ENCODE measurements at regions not wholly inside any gene's neighbourhood (a gene's known extent, or its start where the extent isn't known, plus 50 kb on each side); places are given as distances from the start of the nearest gene placed in this dataset.
"Not testable (repeated sequence)": the region's sequence is repeated elsewhere in the genome, so short reads cannot be mapped to it uniquely, and the experiment has no call there.

DNA sequence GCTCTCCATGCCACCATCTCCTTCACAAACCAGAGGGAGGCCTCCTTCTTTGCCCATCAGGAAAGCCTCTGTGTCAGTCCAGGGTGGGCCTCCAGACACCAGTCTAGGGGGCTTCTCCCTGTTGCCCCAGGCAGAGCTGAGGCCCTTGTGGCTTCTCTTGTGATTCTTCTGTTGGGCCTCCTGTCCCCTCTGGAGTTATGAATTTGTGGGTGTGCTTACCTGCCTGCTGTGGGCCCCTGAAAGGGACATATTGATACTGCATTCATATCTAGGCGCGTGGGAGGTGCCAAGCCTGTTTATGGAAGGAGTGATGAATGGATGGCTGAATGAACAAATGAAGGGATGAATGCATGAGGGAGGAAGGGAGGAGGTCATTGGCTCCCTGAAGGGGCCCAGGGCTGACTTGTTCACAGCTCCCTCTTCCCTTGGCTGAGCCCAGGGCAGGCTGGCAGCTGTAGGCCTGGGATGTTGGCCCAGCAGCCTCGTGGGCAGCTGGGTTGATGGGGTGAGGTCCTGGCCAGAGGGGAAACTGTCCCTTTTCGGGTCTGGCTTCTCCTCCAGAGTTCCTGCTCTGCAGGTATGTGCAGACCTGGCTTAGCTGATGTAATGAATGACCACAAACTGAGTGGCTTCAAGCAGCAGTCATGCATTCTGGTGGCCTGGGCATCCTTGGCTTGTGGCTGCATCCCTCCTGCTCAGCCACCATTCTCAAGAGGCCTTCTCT lies 195.4 kb downstream of the GOLGA6L6 start:
- DNase-seq (ENCODE audit: low spot score), result no peak

DNA sequence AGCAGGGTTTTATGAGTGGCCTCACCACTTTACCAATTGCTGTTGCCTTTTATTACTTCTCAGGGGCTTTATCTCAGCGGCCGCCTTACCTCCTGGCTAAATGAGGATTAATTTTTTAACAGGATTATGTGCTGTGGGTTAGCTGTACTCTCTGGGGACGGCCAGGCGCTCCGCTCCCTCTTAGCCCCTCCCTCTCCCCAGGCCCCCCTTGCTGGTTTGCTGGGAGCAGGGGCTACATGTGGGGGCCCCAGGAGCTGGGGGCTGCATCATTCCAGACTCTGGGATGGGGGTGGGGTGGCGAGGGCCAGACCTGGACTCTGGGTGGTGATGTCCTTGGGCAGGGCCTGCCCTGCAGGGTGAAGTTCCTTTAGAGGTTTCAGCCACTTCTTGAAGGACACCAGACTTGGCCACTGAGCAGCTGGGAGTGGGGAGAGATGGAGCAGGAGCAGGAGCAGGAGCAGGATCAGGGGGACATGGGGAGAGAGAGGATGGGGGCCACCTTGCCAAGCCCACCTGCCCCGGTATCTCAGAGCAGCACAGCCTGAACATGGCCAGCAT lies 196.1 kb downstream of the GOLGA6L6 start:
- no peak for DNase-seq (ENCODE audit: low spot score)

DNA sequence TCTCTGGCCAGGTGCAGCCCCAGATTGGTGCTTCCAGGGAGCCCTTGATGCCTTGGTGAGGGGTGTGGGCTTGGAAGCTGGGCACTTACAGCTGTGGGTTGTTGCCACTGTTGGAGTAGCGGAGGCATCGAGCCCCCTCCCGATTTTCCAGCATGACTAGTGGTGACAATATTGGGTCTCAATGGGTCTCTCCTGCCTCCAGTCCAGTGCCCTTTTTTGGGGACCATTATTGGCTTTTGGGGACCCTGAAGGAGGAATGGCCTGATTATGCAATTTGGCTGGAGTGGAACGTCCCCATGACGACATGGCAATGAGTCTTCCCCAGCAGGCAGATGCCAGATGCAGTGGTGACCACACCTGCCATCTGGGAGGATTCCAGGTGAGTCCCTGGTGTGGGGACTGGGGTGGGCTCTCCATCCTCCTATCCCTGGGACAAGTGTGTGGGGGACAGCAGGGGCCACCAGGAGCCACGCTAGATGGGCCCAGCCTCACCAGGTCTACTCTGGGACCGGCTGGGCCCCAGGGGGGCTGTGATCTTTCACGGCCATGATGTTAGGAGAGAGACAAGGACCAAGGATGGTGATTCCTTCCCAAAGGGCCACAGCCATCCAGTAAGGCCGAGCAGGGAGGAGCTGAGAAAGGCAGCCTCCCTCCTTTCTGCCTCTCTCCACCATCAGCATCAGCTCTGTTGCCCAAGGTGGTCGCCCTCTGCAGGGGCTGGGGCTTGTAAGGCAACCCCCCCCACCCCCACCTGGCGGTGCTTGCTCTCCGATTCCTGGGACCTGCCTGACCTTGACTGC lies 196.8 kb downstream of the GOLGA6L6 start:
- DNase-seq (ENCODE audit: low spot score), result no peak

DNA sequence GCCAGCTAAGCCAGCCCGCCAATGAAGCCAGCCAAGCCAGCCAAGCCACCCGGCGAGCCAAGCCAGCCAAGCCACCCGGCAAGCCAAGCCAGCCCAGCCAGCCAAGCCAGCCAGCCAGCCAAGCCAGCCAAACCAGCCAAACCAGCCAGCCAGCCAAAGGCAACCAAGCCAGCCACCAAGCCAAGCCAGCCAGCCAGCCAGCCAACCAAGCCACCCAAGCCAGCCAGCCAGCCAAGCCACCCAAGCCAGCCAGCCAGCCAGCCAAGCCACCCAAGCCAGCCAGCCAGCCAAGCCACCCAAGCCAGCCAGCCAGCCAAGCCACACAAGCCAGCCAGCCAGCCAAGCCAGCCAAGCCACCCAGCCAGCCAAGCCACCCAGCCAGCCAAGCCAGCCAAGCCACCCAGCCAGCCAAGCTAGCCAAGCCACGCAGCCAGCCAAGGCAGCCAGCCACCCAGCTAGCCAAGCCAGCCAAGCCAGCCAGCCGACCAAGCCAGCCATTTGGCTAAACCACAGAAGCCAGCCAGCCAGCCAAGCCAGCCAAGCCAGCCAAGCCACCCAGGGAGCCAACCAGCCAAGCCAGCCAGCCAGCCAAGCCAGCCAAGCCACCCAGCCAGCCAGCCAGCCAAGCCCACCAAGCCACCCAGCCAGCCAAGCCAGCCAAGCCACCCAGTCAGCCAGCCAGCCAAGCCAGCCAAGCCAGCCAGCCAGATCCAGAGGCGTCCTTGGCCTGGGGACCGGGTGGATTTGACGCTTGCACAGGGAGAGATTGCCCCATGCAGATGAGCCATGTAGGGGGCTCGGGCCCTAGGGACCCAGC lies 198.0 kb downstream of the GOLGA6L6 start:
- DNase-seq (ENCODE audit: low spot score), result not testable (repeated sequence)

DNA sequence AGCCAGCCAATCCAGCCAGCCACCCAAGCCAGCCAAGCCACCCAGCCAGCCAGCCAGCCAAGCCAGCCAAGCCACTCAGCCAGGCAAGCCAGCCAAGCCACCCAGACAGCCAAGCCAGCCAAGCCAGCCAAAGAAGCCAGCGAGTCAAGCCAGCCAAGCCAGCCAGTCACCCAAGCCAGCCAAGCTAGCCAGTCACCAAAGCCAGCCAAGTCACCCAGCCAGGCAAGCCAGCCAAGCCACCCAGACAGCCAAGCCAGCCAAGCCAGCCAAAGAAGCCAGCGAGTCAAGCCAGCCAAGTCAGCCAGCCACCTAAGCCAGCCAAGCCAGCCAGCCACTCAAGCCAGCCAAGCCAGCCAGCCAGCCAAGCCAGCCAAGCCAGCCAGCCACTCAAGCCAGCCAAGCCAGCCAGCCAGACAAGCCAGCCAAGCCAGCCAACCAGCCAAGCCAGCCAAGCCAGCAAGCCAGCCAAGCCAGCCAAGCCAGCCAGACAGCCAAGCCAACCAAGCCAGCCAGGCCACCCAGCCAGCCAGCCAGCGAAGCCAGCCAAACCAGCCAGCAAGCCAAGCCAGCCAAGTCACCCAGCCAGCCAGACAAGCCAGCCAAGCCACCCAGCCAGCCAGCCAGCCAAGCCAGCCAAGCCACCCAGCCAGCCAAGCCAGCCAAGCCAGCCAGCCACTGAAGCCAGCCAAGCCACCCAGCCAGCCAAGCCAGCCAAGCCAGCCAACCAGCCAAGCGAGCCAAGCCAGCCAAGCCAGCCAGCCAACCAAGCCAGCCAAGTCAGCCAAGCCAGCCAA lies 198.8 kb downstream of the GOLGA6L6 start:
- not testable (repeated sequence) for DNase-seq (ENCODE audit: low spot score)

DNA sequence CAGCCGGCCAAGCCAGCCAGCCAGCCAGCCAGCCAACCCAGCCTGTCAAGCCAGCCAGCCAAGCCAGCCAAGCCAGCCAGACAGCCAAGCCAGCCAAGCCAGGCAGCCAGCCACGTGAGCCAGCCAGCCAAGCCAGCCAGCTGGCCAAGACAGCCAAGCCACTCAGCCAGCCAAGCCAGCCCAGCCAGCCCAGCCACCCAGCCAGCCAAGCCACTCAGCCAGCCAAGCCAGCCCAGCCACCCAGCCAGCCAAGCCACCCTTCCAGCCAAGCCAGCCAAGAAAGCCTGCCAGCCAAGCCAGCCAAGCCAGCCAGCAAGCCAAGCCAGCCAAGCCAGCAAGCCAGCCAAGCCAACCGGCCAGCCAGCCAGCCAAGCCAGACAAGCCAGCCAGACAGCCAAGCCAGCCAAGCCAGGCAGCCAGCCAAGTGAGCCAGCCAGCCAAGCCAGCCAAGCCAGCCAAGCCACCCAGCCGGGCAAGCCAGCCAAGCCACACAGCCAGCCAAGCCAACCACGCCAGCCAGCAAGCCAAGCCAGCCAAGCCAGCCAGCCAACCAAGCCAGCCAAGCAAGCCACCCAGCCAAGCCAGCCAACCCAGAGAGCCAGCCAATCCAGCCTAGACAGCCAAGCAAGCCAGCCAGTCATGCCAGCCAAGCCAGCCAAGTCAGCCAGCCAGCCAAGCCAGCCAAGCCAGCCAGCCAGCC lies 199.5 kb downstream of the GOLGA6L6 start:
- DNase-seq (ENCODE audit: low spot score), result peak; percentile 24

DNA sequence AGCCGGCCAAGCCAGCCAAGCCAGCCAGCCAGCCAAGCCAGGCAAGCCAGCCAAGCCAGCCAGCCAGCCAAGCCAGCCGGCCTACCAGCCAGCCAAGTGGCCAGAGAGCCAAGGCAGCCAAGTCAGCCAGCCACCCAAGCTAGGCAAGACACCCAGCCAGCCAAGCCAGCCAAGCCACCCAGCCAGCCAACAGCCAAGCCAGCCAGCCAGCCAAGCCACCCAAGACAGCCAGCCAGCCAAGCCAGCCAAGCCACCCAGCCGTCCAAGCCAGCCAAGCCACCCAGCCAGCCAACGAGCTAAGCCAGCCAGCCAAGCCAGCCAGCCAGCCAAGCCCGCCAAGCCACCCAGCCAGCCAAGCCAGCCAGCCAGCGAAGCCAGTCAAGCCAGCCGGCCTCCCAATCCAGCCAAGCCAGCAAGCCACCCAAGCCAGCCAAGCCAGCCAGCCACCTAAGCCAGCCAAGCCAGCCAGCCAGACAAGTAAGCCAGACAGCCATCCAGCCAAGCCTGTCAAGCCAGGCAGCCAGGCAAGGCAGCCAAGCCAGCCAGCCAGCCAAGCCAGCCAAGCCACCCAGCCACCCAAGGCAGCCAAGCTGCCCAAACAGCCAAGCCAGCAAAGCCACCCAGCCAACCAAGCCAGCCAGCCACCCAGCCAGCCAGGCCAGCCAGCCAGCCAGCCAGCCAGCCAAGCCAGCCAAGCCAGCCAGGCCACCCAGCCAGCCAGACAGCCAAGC lies 200.5 kb downstream of the GOLGA6L6 start:
- DNase-seq (ENCODE audit: low spot score), result peak; percentile 15

DNA sequence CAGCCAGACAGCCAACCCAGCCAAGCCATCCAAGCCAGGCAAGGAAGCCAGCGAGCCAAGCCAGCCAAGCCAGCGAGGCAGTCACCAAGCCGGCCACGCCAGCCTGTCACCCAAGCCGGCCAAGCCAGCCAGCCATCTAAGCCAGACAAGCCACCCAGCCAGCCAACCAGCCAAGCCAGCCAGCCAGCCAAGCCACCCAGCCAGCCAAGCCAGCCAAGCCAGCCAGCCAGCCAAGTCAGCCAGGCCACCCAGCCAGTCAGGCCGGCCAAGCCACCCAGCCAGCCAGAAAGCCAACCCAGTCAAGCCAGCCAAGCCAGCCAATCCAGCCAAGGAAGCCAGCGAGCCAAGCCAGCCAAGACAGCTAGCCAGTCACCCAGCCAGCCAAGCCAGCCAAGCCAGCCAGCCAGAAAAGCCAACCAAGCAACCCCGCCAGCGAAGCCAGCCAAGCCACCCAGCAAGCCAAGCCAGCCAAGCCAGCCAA lies 201.2 kb downstream of the GOLGA6L6 start:
- DNase-seq (ENCODE audit: low spot score), result peak; percentile 29

DNA sequence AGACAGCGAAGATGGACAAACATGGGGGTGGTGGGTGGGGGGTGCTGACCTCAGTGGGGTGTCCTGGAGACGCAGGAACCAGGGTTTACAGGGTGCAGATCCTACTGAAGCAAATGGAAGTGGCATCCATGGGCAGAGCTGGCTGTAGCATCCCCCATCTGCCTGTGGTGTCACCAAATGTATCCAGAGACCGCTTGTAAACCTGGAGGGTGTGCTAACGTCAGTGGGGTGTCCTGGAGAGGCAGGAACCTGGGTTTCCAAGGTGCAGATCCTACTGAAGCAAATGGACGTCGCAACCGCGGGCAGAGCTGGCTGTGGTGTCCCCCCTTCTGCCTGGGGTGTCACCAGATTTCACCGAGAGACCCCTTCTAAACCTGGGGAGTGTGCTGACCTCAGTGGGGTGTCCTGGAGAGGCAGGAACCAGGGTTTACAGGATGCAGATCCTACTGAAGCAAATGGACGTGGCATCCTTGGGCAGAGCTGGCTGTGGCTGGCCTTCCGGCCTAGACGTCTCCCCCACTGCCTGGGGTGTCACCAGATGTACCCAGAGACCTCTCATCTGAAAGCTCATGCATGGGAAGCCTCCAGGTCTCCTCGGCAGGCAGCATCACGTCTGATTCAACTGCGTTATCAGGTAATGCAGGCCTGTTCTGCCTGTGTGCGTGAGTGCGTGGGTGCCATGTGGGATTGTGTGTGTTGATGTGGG lies 202.4 kb downstream of the GOLGA6L6 start:
- peak; percentile 1 for DNase-seq (ENCODE audit: low spot score)

DNA sequence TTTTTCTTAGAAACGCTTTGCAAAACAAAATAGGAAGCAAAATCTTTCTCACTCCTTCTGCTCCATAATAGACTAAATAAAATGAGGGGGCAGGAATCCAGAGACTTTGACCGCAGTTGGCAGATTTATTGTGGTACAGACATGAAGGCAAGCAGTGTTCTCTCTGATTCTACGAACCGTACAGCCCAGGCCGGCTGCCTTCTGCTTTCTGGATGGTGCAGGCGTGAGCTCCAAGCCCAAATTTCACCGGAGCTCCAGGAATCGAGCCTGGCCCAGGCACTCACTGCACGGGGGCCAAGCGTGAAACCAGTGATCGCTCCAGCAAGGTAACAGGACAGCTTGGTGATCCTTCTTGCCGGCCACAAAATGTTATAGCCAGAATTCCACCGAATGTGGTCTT lies 202.9 kb downstream of the GOLGA6L6 start:
- DNase-seq (ENCODE audit: low spot score), result not testable (repeated sequence)

DNA sequence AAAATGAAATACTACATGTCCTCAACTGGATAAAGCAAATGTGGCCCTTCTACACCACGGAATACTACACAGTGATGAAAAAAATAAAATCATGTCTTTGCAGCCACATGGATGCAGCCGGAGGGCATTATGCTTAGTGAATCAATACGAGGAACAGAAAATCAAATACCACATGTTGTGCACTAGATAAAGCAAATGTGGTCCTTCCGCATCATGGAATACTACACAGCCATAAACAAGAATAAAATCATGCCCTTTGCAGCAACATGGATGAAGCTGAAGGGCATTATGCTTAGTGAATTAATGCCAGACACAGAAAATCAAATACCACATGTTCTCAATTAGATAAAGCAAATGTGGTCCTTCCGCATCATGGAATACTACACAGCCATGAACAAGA lies 204.4 kb downstream of the GOLGA6L6 start:
- DNase-seq (ENCODE audit: low spot score), result not testable (repeated sequence)

DNA sequence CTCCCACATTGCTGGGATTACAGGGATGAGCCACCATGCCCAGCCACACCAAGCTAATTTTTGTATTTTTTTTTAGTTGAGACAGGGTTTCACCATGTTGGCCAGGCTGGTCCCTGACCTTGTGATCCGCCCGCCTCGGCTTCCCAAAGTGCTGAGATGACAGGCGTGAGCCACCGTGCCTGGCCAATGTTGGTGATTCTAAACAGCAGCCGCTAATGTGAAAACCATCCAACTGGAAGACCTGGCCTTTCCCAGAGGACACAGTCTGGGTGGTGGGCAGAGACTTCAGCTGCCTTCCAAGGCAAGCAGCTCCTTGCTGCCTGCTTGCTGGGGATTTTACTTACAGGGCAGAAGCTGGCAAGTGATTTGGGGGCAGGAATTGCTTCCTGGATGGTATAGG lies 207.1 kb downstream of the GOLGA6L6 start:
- DNase-seq (ENCODE audit: low spot score), result not testable (repeated sequence)

DNA sequence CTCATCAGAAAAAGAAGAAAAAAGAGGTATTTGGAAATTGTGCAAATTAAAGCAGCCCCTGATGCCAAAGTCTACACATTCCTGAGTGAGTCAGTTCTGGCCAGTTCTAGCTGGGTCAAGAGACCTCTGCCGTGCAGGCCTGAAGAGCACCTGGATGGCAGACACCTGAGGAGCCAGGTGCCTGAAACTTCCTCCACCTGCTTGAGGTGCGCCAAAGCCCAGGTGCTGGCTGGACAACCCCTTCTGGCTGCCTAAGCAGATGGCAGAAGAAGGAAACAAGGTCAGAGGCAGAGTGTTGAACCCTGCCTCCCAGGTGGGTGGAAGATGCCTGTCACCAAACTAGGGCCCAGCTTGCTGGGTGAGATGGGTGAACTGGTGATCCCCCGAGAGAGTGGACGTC lies 215.8 kb downstream of the GOLGA6L6 start:
- DNase-seq (ENCODE audit: low spot score), result not testable (repeated sequence)

DNA sequence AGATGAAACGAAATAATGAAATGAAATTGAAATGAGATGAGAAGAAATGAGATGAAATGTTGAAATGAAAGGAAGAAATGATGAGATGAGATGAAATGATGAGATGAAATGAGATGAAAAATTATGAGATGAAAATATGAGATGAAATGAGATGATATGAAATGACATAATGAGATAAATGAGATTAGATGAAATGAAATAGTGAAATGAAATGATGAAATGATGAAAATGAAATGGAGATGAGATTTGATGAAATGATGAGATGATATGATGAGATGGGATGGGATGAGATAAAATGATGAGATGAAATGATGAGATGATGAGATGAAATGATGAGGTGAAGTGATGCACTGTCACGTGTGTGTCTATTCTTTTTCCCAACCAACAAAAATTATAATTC lies 224.5 kb downstream of the GOLGA6L6 start:
- DNase-seq (ENCODE audit: low spot score), result not testable (repeated sequence)

DNA sequence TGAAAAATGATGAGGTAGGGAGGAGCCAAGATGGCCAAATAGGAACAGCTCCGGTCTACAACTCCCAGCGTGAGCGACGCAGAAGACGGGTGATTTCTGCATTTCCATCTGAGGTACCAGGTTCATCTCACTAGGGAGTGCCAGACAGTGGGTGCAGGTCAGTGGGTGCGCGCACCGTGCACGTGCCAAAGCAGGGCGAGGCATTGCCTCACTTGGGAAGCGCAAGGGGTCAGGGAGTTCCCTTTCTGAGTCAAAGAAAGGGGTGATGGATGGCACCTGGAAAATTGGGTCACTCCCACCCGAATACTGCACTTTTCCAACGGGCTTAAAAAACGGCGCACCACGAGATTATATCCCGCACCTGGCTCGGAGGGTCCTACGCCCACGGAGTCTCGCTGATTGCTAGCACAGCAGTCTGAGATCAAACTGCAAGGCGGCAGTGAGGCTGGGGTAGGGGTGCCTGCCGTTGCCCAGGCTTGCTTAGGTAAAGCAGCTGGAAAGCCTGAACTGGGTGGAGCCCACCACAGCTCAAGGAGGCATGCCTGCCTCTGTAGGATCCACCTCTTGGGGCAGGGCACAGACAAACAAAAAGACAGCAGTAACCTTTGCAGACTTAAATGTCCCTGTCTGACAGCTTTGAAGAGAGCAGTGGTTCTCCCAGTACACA lies 230.5 kb downstream of the GOLGA6L6 start:
- DNase-seq (ENCODE audit: low spot score), result not testable (repeated sequence)

DNA sequence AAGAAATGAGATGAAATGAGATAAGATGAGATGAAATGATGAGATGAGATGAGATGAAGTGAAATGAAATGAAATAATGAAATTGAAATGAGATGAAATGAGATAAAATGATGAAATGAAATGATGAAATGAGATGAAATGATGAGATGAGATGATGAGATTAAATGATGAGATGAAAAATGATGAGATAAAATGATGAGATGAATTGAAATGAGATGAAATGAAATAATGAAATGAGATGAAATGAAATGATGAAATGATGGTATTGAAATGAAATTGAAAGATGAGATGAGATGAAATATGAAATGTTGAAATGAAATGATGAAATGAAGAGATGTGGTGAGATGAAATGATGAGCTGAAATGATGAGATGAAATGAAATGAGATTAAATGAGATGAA lies 231.0 kb downstream of the GOLGA6L6 start:
- DNase-seq (ENCODE audit: low spot score), result no peak

DNA sequence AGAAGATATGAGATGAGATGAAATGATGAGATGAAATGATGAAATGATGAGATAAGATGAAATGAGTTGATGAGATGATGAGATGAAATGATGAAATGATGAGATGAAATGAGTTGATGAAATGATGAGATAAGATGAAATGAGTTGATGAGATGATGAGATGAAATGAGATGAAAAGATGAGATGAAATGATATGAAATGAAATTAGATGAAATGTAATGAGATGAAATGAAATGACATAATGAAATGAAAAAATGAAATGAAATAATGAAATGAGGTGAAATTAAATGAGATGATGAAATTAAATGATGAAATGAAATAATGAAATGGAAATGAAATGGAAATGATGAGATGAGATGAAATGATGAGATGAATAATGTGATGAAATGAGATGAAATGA lies 231.6 kb downstream of the GOLGA6L6 start:
- not testable (repeated sequence) for DNase-seq (ENCODE audit: low spot score)

DNA sequence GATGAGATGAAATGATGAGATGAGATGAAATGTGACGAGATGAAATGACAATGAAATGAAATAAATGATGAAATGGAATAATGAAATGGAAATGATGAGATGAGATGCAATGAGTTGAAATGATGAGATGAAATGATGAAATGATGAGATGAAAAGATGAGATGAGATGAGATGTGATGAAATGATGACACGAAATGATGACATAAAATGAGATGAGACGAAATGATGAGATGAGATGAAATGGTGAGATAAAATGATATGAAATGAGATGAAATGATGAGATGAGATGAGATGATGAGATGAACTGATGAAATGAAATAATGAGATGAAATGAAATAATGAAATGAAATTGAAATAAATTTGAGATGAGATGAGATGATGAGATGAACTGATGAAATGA lies 232.2 kb downstream of the GOLGA6L6 start:
- DNase-seq (ENCODE audit: low spot score), result not testable (repeated sequence)

All from HT-29 (cell line).